Neural cell (in vitro differentiated cells): ENCODE measurements at regions not wholly inside any gene's neighbourhood (a gene's known extent, or its start where the extent isn't known, plus 50 kb on each side); places are given as distances from the start of the nearest gene placed in this dataset.

Experiments
- H2AFZ ChIP-seq: fragments of 200-600, 300-800 bp; sonication (generic), shearing (Covaris generic); 2 replicates; pipeline ENCODE4 v1.6.0; 2014; ENCODE audit warnings: low read depth, mild to moderate bottlenecking, antibody characterized with exemption, low read length, moderate library complexity
- H3F3A ChIP-seq: fragments of 200-600 bp; shearing (Covaris generic); 2 replicates; pipeline ENCODE4 v1.6.1; 2016; ENCODE audit warnings: mild to moderate bottlenecking, moderate library complexity, mixed read lengths, antibody characterized with exemption, low read length; ENCODE audit not compliant: insufficient read depth, poor library complexity, severe bottlenecking
- H3K27ac ChIP-seq: fragments of 200-600, 300-800 bp; sonication (generic), shearing (Covaris generic); 2 replicates; pipeline ENCODE4 v1.5.1; 2014; ENCODE audit warnings: mild to moderate bottlenecking, low read length, moderate library complexity
- H3K27me3 ChIP-seq: fragments of 300-800, 200-600 bp; sonication (generic), shearing (Covaris generic); 2 replicates; pipeline ENCODE4 v1.6.0; 2014; ENCODE audit warnings: mild to moderate bottlenecking, low read depth, low read length, moderate library complexity; ENCODE audit not compliant: insufficient read depth
- H3K36me3 ChIP-seq: fragments of 300-800, 200-600 bp; sonication (generic), shearing (Covaris generic); 2 replicates; pipeline ENCODE4 v1.5.1; 2014; ENCODE audit warnings: mild to moderate bottlenecking, antibody characterized with exemption, low read length, moderate library complexity; ENCODE audit not compliant: insufficient read depth
- H3K4me2 ChIP-seq: fragments of 300-800, 200-600 bp; sonication (generic), shearing (Covaris generic); 2 replicates; pipeline ENCODE4 v1.6.0; 2014; ENCODE audit warnings: mild to moderate bottlenecking, low read length
- H3K4me3 ChIP-seq: fragments of 300-800, 200-600 bp; sonication (generic), shearing (Covaris generic); 2 replicates; pipeline ENCODE4 v1.5.1; 2014; ENCODE audit warnings: mild to moderate bottlenecking, low read length, moderate library complexity
- H3K79me2 ChIP-seq: fragments of 200-600 bp; shearing (Covaris generic); replicated peaks from 2 replicates; pipeline ENCODE4 v1.6.0; 2014; ENCODE audit warnings: mild to moderate bottlenecking, low read length, moderate library complexity; ENCODE audit not compliant: insufficient read depth
- H3K9ac ChIP-seq: fragments of 300-800, 200-600 bp; sonication (generic), shearing (Covaris generic); 2 replicates; pipeline ENCODE4 v1.6.1; 2016; ENCODE audit warnings: mild to moderate bottlenecking, low read length, mixed read lengths
- H3K9me2 ChIP-seq: fragments of 200-600 bp; shearing (Covaris generic); 2 replicates; pipeline ENCODE4 v1.6.1; 2016; ENCODE audit warnings: mild to moderate bottlenecking, low read length, mixed read lengths; ENCODE audit not compliant: insufficient read depth
- H3K9me3 ChIP-seq: fragments of 200-600, 300-800 bp; sonication (generic), shearing (Covaris generic); 2 replicates; pipeline ENCODE4 v1.6.1; 2016; ENCODE audit warnings: mild to moderate bottlenecking, mixed run types, low read length, moderate library complexity, mixed read lengths
- H4K20me1 ChIP-seq: fragments of 200-600 bp; shearing (Covaris generic); 2 replicates; pipeline ENCODE4 v1.6.1; 2016; ENCODE audit warnings: mild to moderate bottlenecking, mixed run types; ENCODE audit not compliant: insufficient read depth
- EP300 ChIP-seq: fragments of 450-650 bp; conservative IDR thresholded peaks from 2 replicates; pipeline ENCODE4 v1.6.1; 2014; ENCODE audit warnings: antibody characterized with exemption, mild to moderate bottlenecking, moderate library complexity; ENCODE audit not compliant: poor library complexity, severe bottlenecking
- EZH2 ChIP-seq: fragments of 200-600, 300-800 bp; shearing (Covaris generic), sonication (generic); IDR thresholded peaks from 2 replicates; pipeline ENCODE4 v1.6.1; 2014; ENCODE audit warnings: antibody characterized with exemption, low read length, borderline replicate concordance, mild to moderate bottlenecking; ENCODE audit not compliant: insufficient read depth, poor library complexity, severe bottlenecking
- MXI1 ChIP-seq: fragments of 450-650 bp; conservative IDR thresholded peaks from 2 replicates; pipeline ENCODE4 v1.6.1; 2014; ENCODE audit warnings: antibody characterized with exemption, mild to moderate bottlenecking; ENCODE audit not compliant: poor library complexity, severe bottlenecking
- RAD21 ChIP-seq: fragments of 450-650 bp; conservative IDR thresholded peaks from 2 replicates; pipeline ENCODE4 v1.6.1; 2014; ENCODE audit warnings: antibody characterized with exemption, mild to moderate bottlenecking, moderate library complexity
- REST ChIP-seq: IDR thresholded peaks from 2 replicates; pipeline ENCODE4 v1.6.1; 2012; ENCODE audit warnings: borderline replicate concordance
- SMC3 ChIP-seq: fragments of 450-650 bp; conservative IDR thresholded peaks from 2 replicates; pipeline ENCODE4 v1.6.1; 2014; ENCODE audit warnings: antibody characterized with exemption, mild to moderate bottlenecking, moderate library complexity; ENCODE audit not compliant: poor library complexity

GRCh38 chr2:75960472-75961009 is 249.8 kb upstream of the GCFC2 start:
- H3K9ac ChIP-seq: no peak overlapping the region
- H3K4me2 ChIP-seq: no peak overlapping the region
- H3K4me3 ChIP-seq: no peak overlapping the region
- H3K27ac ChIP-seq: no peak overlapping the region
- H3K36me3 ChIP-seq: no peaks in the 10 kb centered on the region
- no peaks in the 10 kb centered on the region for H4K20me1 ChIP-seq
- no peaks in the 10 kb centered on the region for H3K9me3 ChIP-seq
- H3K9me2 ChIP-seq: no peaks in the 10 kb centered on the region
- no peak for TF ChIP-seq RAD21
- no peak for TF ChIP-seq SMC3
- TF ChIP-seq REST: no peak
- TF ChIP-seq EZH2: no peak
- no peak for TF ChIP-seq MXI1
- no peaks in the 10 kb centered on the region for H3K27me3 ChIP-seq
- no peak overlapping the region for H2AFZ ChIP-seq
- no peaks in the 10 kb centered on the region for H3K79me2 ChIP-seq
- no peaks in the 10 kb centered on the region for H3F3A ChIP-seq

- no peak for TF ChIP-seq EZH2
- TF ChIP-seq REST: no peak
- TF ChIP-seq SMC3: no peak
- no peak for TF ChIP-seq EP300
- Histone ChIP-seq H3K27me3 (no peaks in the 10 kb centered on the region), H4K20me1 (no peaks in the 10 kb centered on the region), H3K4me2 (no peak overlapping the region), H3K4me3 (no peak overlapping the region), H3K9ac (no peak overlapping the region), H3K27ac (no peak overlapping the region), H3K79me2 (no peaks in the 10 kb centered on the region), H3K9me3 (no peaks in the 10 kb centered on the region), H2AFZ (no peak overlapping the region), H3K9me2 (no peaks in the 10 kb centered on the region), H3K36me3 (no peaks in the 10 kb centered on the region), H3F3A (no peaks in the 10 kb centered on the region)
These were observed 249.2 kb upstream of the GCFC2 start for GRCh38 chr2:75959724-75960471.
